Aorta (tissue), 5 donors: ENCODE measurements at regions not wholly inside any gene's neighbourhood (a gene's known extent, or its start where the extent isn't known, plus 50 kb on each side); places are given as distances from the start of the nearest gene placed in this dataset.

ENCODE experiments used
- ATAC-seq: fragments of 200-7000 bp; cut with Tn5 transposase; one replicate; pipeline ENCODE4 v1.9.1; 2022; ENCODE audit warnings: moderate library complexity; ENCODE audit not compliant: low FRiP score
- DNase-seq, 2 donors: peaks; one replicate each; pipeline ENCODE4 v3.0.0-alpha.2; 2020
- H3K27ac ChIP-seq, 2 donors: one replicate each; pipeline ENCODE4 v1.5.1; 2013; ENCODE audit warnings: low read length in 2 of 2, mild to moderate bottlenecking in 2 of 2, moderate library complexity in 2 of 2, control low read depth in 1 of 2, inconsistent platforms in 1 of 2, low read depth in 1 of 2
- H3K27me3 ChIP-seq, 2 donors: one replicate each; pipeline ENCODE4 v1.6.1; 2013; ENCODE audit warnings: control low read depth in 1 of 2, low read length in 1 of 2, mild to moderate bottlenecking in 1 of 2, moderate library complexity in 1 of 2; ENCODE audit not compliant: insufficient read depth in 2 of 2, control insufficient read depth in 1 of 2
- H3K36me3 ChIP-seq, 2 donors: one replicate each; pipeline ENCODE4 v1.6.1; 2013; ENCODE audit warnings: control low read depth in 1 of 2, low read length in 1 of 2, mild to moderate bottlenecking in 1 of 2; ENCODE audit not compliant: insufficient read depth in 2 of 2, control insufficient read depth in 1 of 2
- H3K4me1 ChIP-seq, 2 donors: one replicate each; pipeline ENCODE4 v1.6.1; 2013; ENCODE audit warnings: low read length in 2 of 2, control low read depth in 1 of 2, mild to moderate bottlenecking in 1 of 2, moderate library complexity in 1 of 2; ENCODE audit not compliant: insufficient read depth in 2 of 2, control insufficient read depth in 1 of 2
- H3K4me3 ChIP-seq, 2 donors: one replicate each; pipeline ENCODE4 v1.5.1; 2013; ENCODE audit warnings: low read length in 2 of 2, control low read depth in 1 of 2, mild to moderate bottlenecking in 1 of 2
- H3K9me3 ChIP-seq: one replicate; pipeline ENCODE4 v1.6.1; 2013; ENCODE audit warnings: mild to moderate bottlenecking, low read length; ENCODE audit not compliant: control insufficient read depth
- WGBS, 2 donors: extraction: QIAGEN DNeasy Blood & Tissue Kit; methylation state at CpG; one replicate each; pipeline ENCODE4 v1.1.7; 2013; 5-methylcytosine and 5-hydroxymethylcytosine counted together
- intact Hi-C, 2 donors: fragments of 100-400 bp; cut with DNase I; formaldehyde crosslinking; loops; one replicate each; pipeline versions ENCODE4 v1.14.2 to v1.15.0; 2022
- donor health status: healthy with polysubstance abuse.
- donor health status: Bipolar disorder and iron deficiency.
- donor health status: DM: no; HTN: no; CAD: no.
- donor health status: DM: no; HTN: no; CAD: no.
- donor health status: DM: yes; HTN: yes; CAD: no.

GRCh38 chr10:111579473-111579872 lies 502.6 kb downstream of the ADRA2A start:
- intact Hi-C loops, result no loop called here
- H3K4me3 ChIP-seq, result no peak overlapping the region
- no peak overlapping the region for H3K27ac ChIP-seq
- no peaks in the 10 kb centered on the region for H3K36me3 ChIP-seq
- no peak for DNase-seq
- H3K4me1 ChIP-seq, result no peaks in the 10 kb centered on the region
- 70 to 75% methylated on average over 1 of the region's 1 CpG for WGBS, 2 donors
- ATAC-seq, result no peak
- no peaks in the 10 kb centered on the region for H3K27me3 ChIP-seq
- H3K9me3 ChIP-seq, result peaks cover 1% of the 10 kb centered on the region

DNA sequence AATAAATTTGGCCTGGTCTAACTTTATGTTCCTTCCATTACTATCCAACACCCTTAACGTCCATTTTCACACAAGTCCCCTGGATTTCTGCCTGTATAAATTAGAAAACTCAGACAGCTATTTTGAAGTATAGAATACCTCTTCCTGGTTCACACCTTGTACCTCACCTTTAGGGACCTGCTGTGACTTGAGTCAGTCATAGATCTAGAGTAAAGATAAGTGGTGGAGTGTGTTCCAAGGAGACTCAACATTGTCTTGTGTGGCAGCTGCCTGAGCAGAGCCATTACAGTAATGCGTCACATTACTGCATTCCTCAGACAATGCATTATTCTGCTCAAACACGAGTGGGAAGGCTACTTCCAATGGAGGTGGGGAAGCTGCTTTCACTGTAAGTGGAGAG lies 513.9 kb downstream of the ADRA2A start:
- WGBS, 2 donors, result 14 to 35% methylated on average over 3 of the region's 3 CpGs
- Histone ChIP-seq H3K4me3 (no peak overlapping the region), H3K27me3 (no peaks in the 10 kb centered on the region), H3K9me3 (no peaks in the 10 kb centered on the region), H3K36me3 (no peaks in the 10 kb centered on the region), H3K27ac (no peak overlapping the region), H3K4me1 (no peaks in the 10 kb centered on the region)
- ATAC-seq (no peak), DNase-seq (no peak)
- intact Hi-C loops, result no loop called here

GRCh38 chr10:111593578-111593977 lies 516.7 kb downstream of the ADRA2A start:
- no peak for DNase-seq
- ATAC-seq, result no peak
- Histone ChIP-seq H3K4me1 (no peaks in the 10 kb centered on the region), H3K27ac (no peak overlapping the region), H3K27me3 (no peaks in the 10 kb centered on the region), H3K9me3 (no peaks in the 10 kb centered on the region), H3K4me3 (no peak overlapping the region), H3K36me3 (no peaks in the 10 kb centered on the region)
- intact Hi-C loops, result no loop called here
- WGBS, 2 donors, result 32 to 40% methylated on average over 3 of the region's 3 CpGs

DNA sequence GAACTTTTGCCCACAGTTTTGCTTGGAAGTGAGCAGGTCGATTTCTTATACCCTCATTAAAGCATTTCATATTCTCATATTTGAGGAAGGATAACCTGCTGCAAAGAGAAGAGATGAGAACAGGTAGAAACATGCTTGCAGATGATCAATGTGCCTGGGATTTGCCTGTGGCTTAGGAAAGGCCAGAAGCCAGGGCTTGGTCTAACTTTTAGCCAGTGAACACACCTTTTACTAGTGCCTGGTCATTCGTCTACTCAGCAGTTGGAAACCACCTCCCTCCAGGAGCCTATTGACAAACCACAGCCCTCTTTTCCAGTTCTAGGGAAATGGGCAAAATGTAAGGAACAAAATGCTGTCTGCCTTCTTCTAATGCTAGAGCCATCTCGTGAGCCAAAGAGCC lies 518.3 kb downstream of the ADRA2A start:
- H3K4me3 ChIP-seq, result no peak overlapping the region
- H3K4me1 ChIP-seq, result no peaks in the 10 kb centered on the region
- DNase-seq (no peak), ATAC-seq (no peak)
- no peaks in the 10 kb centered on the region for H3K36me3 ChIP-seq
- H3K9me3 ChIP-seq, result no peaks in the 10 kb centered on the region
- no peaks in the 10 kb centered on the region for H3K27me3 ChIP-seq
- H3K27ac ChIP-seq, result no peak overlapping the region
- intact Hi-C loops, result loop anchor here in 1 of 2 donors (5.0 kb wide), 1 partner anchor 518 kb away; the partner anchor contains the start of gene ADRA2A
- WGBS, 2 donors, result 67 to 73% methylated on average over 3 of the region's 3 CpGs

DNA sequence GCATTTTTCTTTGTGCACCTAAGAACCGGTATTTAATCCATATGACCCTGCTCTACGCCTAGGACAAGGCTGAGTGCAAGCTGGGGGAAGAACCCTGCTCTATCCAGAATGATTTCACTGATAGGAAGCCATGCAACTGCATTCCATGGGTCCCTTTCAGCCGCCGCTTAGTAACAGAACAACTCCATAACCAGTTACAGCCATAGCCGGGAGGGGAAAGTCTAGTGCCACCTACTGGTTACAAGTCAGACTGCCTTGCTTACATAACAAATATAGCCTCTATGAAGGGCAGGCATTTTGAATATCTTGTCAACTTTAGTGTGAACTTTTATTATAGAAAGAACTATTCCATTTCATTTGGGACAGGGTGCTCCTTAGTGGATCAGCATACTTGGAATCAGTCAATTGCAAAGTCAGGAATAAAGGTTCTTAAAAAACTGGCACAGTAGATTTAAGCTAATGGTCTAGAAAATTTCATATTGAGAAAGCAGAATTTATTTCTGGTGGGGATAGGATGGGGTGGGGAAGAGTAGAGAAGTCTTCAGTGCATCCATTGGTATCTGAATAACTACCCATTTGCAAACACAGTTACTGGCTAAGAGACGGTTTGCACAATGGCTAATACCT lies 521.7 kb downstream of the ADRA2A start:
- Histone ChIP-seq H3K4me1 (no peaks in the 10 kb centered on the region), H3K9me3 (no peaks in the 10 kb centered on the region), H3K36me3 (no peaks in the 10 kb centered on the region), H3K27me3 (no peaks in the 10 kb centered on the region), H3K4me3 (no peak overlapping the region), H3K27ac (no peak overlapping the region)
- DNase-seq (peak in 1 of 2 donors; percentile 38), ATAC-seq (peak; percentile 83)
- intact Hi-C loops, result loop anchor here in 1 of 2 donors (5.0 kb wide), 1 partner anchor 521 kb away; the partner anchor contains the start of gene ADRA2A
- WGBS, 2 donors, result 27 to 29% methylated on average over 6 of the region's 6 CpGs

- no peaks in the 10 kb centered on the region for H3K27me3 ChIP-seq
- 74 to 84% methylated on average over 2 of the region's 2 CpGs for WGBS, 2 donors
- no peaks in the 10 kb centered on the region for H3K4me1 ChIP-seq
- DNase-seq (no peak), ATAC-seq (no peak)
- no peaks in the 10 kb centered on the region for H3K36me3 ChIP-seq
- no peak overlapping the region for H3K27ac ChIP-seq
- intact Hi-C loops, result loop anchor here in 1 of 2 donors (5.0 kb wide), 1 partner anchor 523 kb away; the partner anchor contains the start of gene ADRA2A
- no peaks in the 10 kb centered on the region for H3K9me3 ChIP-seq
- no peak overlapping the region for H3K4me3 ChIP-seq
These were observed 523.1 kb downstream of the ADRA2A start for GRCh38 chr10:111599943-111600342.

DNA sequence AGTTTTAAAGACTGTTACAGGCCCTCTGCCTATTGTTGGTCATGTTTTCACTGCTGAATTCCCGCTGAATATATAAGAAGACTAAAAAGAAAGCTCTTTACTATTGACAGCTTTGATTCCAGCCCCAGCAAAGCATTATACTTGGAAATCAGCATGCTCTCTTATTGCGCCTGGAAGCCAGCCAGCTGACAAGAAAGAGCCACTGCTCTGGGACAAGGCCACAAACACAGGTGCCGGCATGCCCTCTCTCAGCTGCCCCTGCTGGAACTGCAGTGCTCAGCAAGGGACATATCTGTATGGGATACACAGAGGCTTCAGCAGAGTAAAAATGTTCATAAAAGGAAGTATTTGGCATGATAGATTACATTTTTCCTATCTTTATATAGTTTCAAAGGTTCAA lies 523.9 kb downstream of the ADRA2A start:
- Histone ChIP-seq H3K36me3 (no peaks in the 10 kb centered on the region), H3K4me3 (no peak overlapping the region), H3K27me3 (no peaks in the 10 kb centered on the region), H3K27ac (no peak overlapping the region), H3K4me1 (no peaks in the 10 kb centered on the region), H3K9me3 (no peaks in the 10 kb centered on the region)
- WGBS, 2 donors, result 54 to 66% methylated on average over 3 of the region's 3 CpGs
- no peak for ATAC-seq
- no peak for DNase-seq
- intact Hi-C loops, result no loop called here

DNA sequence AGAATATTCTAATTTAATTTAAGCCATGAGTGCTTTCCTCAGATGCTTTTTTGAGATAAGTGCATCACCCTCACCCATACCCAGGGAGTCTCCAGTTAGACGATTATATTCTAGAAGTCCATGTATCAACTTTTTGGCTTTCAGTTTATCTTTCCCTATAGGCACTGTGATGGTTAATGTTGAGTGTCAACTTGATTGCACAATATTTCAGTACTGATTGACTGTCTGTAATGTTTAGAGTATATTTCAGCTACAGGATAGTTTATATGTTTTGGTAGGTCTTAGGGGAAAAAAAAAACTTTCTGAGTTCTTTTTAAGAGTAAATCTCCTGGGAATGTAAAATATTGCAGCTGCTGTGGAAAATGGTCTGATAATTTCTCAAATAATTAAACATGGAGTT lies 535.4 kb downstream of the ADRA2A start:
- no peaks in the 10 kb centered on the region for H3K4me1 ChIP-seq
- WGBS, 2 donors, result 62 to 79% methylated on average over 1 of the region's 1 CpG
- H3K27me3 ChIP-seq, result no peaks in the 10 kb centered on the region
- no peaks in the 10 kb centered on the region for H3K36me3 ChIP-seq
- H3K27ac ChIP-seq, result no peak overlapping the region
- H3K4me3 ChIP-seq, result no peak overlapping the region
- intact Hi-C loops, result no loop called here
- no peaks in the 10 kb centered on the region for H3K9me3 ChIP-seq
- ATAC-seq (no peak), DNase-seq (no peak)

DNA sequence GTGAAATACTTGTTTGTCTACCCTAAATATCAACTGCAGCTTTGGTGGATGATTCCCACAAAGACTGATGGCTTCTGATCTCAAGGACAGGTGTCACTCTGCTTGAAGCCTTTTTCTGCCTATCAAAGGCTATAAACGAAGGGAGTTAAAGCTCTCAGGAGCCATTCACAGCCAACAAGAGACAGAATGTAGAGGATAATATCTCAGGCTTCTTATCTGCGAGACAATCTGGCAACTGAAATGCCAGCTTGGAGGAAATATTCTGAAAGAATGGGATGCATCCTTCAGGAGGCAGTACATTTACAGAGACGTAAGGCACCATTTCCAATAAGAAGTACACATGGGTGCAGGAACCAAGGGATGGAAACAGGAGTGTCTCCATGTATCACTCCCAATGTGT lies 549.4 kb downstream of the GPAM start:
- DNase-seq (no peak), ATAC-seq (no peak)
- Histone ChIP-seq H3K36me3 (no peaks in the 10 kb centered on the region), H3K9me3 (peaks cover 5% of the 10 kb centered on the region), H3K4me1 (no peaks in the 10 kb centered on the region), H3K4me3 (no peak overlapping the region), H3K27me3 (no peaks in the 10 kb centered on the region), H3K27ac (no peak overlapping the region)
- WGBS, 2 donors, result 67 to 69% methylated on average over 3 of the region's 3 CpGs
- intact Hi-C loops, result no loop called here
